ENCODE measurements at regions not wholly inside any gene's neighbourhood (a gene's known extent, or its start where the extent isn't known, plus 50 kb on each side); places are given as distances from the start of the nearest gene placed in this dataset.

DNA sequence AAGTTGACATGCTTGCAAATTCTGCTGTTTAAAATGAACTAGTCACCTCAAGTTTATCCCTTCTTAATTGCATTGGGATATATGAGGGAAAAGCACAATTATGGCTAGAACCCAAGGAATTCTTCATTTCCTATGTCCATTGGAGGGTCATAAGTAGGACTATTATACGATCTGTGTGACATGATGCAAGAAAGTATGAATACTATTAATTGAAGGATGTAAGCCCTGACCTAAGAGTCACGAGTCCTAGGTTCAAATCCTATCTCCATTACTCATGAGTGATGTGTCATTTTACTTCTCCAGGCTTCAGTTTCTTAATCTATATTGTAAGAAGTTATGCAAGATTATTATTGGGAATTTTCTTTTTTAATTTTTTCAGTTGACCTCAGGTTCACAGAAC lies 542.9 kb upstream of the GRIA3 start:
- TF ChIP-seq CTCF (IDR thresholded peaks at IDR 0.05) (no peak), POLR2A (IDR thresholded peaks at IDR 0.05) (no peak), EP300 (IDR thresholded peaks at IDR 0.05) (no peak), POLR2AphosphoS5 (IDR thresholded peaks at IDR 0.05) (no peak)
